SU-DHL-6 (cell line): ENCODE measurements at regions not wholly inside any gene's neighbourhood (a gene's known extent, or its start where the extent isn't known, plus 50 kb on each side); places are given as distances from the start of the nearest gene placed in this dataset.

Source experiments
- H2AFZ ChIP-seq: fragments of 200-600 bp; sonication (generic); 2 replicates; pipeline ENCODE4 v1.6.1; 2014; ENCODE audit warnings: low read depth, mild to moderate bottlenecking, moderate library complexity, mixed read lengths, antibody characterized with exemption, low read length; ENCODE audit not compliant: severe bottlenecking
- H3F3A ChIP-seq: fragments of 200-600 bp; shearing (Covaris generic); 2 replicates; pipeline ENCODE4 v1.6.0; 2016; ENCODE audit warnings: antibody characterized with exemption, mild to moderate bottlenecking; ENCODE audit not compliant: insufficient read depth
- H3K27ac ChIP-seq: fragments of 200-600 bp; sonication (generic); 2 replicates; pipeline ENCODE4 v1.5.1; 2016; ENCODE audit warnings: low read depth, mild to moderate bottlenecking, low read length, moderate library complexity, mixed read lengths
- H3K27me3 ChIP-seq: fragments of 200-600 bp; sonication (generic), shearing (Covaris generic); 2 replicates; pipeline ENCODE4 v1.6.0; 2014; ENCODE audit warnings: mild to moderate bottlenecking, low read length
- H3K36me3 ChIP-seq: fragments of 200-600 bp; sonication (generic); 2 replicates; pipeline ENCODE4 v1.6.1; 2014; ENCODE audit warnings: mild to moderate bottlenecking, low read length, mixed read lengths
- H3K4me2 ChIP-seq: fragments of 300-600, 200-600 bp; shearing (Covaris generic), sonication (generic); 2 replicates; pipeline ENCODE4 v1.6.0; 2014; ENCODE audit warnings: low read length, low read depth, mild to moderate bottlenecking; ENCODE audit not compliant: poor library complexity, severe bottlenecking
- H3K4me3 ChIP-seq: fragments of 200-600 bp; sonication (generic); 2 replicates; pipeline ENCODE4 v1.5.1; 2014; ENCODE audit warnings: antibody characterized with exemption, low read length, mild to moderate bottlenecking, mixed read lengths; ENCODE audit not compliant: insufficient read depth, poor library complexity, severe bottlenecking
- H3K79me2 ChIP-seq: fragments of 200-600 bp; sonication (generic); 2 replicates; pipeline ENCODE4 v1.6.1; 2014; ENCODE audit warnings: mild to moderate bottlenecking, low read length, moderate library complexity; ENCODE audit not compliant: insufficient read depth
- H3K9ac ChIP-seq: fragments of 200-600 bp; sonication (generic); 2 replicates; pipeline ENCODE4 v1.7.0; 2014; ENCODE audit warnings: mild to moderate bottlenecking, low read length
- H3K9me2 ChIP-seq: fragments of 200-600 bp; sonication (generic); replicated peaks from 2 replicates; pipeline ENCODE4 v1.6.1; 2014; ENCODE audit warnings: low read length; ENCODE audit not compliant: insufficient read depth
- H3K9me3 ChIP-seq: fragments of 200-600 bp; sonication (generic); 2 replicates; pipeline ENCODE4 v1.6.1; 2014; ENCODE audit warnings: low read length, mixed read lengths; ENCODE audit not compliant: insufficient read depth
- H4K20me1 ChIP-seq: fragments of 200-600 bp; sonication (generic); 2 replicates; pipeline ENCODE4 v1.6.1; 2014; ENCODE audit warnings: low read depth, mild to moderate bottlenecking, antibody characterized with exemption, low read length, moderate library complexity, mixed read lengths
- EZH2phosphoT487 ChIP-seq: fragments of 200-600 bp; sonication (generic), shearing (Covaris generic); conservative IDR thresholded peaks from 2 replicates; pipeline ENCODE4 v1.6.1; 2018; ENCODE audit warnings: mild to moderate bottlenecking, antibody characterized with exemption, low read length, moderate library complexity, mixed read lengths
- TF ChIP-seq, protein P1 (sequence below): fragments of 200-600 bp; sonication (generic); IDR thresholded peaks from one replicate; pipeline ENCODE4 v1.5.1; 2017; ENCODE audit warnings: antibody characterized with exemption, mild to moderate bottlenecking, low read length, moderate library complexity; ENCODE audit not compliant: insufficient read depth, poor library complexity, severe bottlenecking

DNA sequence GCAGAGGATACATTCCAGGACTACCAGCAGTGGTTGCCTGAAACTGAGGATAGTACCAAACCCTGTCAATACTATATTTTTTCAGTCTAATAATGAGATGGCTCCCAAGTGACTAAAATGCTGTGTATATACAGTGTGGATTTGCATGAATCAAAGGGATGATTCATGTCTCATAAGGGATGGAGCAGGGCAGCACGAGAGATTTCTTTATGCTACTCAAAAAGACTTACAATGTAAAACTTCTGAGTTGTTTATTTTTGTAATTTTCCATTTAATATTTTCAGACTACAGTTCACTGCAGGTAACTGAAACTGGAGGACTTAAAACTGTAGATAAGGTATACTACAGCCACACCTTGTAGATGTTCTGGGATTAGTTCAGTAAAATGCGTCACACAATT lies 674.7 kb upstream of the SALL1 start:
- H4K20me1 ChIP-seq: no peaks in the 10 kb centered on the region
- no peak overlapping the region for H3K9ac ChIP-seq
- no peaks in the 10 kb centered on the region for H3K79me2 ChIP-seq
- H3F3A ChIP-seq: no peaks in the 10 kb centered on the region
- H3K9me2 ChIP-seq: no peaks in the 10 kb centered on the region
- no peak overlapping the region for H3K4me3 ChIP-seq
- no peaks in the 10 kb centered on the region for H3K36me3 ChIP-seq
- H3K27me3 ChIP-seq: no peaks in the 10 kb centered on the region
- no peaks in the 10 kb centered on the region for H3K9me3 ChIP-seq
- H2AFZ ChIP-seq: no peak overlapping the region
- no peak for TF ChIP-seq EZH2phosphoT487
- TF ChIP-seq, protein P1, sequence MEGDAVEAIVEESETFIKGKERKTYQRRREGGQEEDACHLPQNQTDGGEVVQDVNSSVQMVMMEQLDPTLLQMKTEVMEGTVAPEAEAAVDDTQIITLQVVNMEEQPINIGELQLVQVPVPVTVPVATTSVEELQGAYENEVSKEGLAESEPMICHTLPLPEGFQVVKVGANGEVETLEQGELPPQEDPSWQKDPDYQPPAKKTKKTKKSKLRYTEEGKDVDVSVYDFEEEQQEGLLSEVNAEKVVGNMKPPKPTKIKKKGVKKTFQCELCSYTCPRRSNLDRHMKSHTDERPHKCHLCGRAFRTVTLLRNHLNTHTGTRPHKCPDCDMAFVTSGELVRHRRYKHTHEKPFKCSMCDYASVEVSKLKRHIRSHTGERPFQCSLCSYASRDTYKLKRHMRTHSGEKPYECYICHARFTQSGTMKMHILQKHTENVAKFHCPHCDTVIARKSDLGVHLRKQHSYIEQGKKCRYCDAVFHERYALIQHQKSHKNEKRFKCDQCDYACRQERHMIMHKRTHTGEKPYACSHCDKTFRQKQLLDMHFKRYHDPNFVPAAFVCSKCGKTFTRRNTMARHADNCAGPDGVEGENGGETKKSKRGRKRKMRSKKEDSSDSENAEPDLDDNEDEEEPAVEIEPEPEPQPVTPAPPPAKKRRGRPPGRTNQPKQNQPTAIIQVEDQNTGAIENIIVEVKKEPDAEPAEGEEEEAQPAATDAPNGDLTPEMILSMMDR: no peak
- H3K4me2 ChIP-seq: no peak overlapping the region
- H3K27ac ChIP-seq: no peak overlapping the region

DNA sequence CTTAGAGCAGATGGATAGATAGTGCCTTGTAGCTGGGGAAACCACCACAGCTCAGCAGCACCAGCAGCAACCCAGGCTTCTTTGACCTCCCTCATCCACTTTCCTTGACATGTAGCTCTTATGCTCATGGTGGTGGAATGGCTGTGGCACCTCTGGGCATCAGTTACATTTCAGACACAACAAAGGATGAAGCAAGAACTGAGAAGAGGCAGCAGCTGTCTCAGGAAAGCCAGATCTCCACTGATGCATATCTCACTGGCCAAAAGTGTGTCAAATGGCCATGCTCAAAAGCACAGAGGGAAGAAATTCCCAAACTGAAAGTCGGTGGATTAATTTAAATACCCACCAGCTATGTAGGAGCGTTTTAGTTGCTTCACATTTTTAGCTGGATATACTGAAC lies 671.4 kb upstream of the SALL1 start:
- Histone ChIP-seq H3K9me2 (no peaks in the 10 kb centered on the region), H3K36me3 (no peaks in the 10 kb centered on the region), H3K27ac (no peak overlapping the region), H3K4me2 (no peak overlapping the region), H3F3A (no peaks in the 10 kb centered on the region), H3K9me3 (no peaks in the 10 kb centered on the region), H3K79me2 (no peaks in the 10 kb centered on the region), H3K27me3 (no peaks in the 10 kb centered on the region), H4K20me1 (no peaks in the 10 kb centered on the region), H2AFZ (no peak overlapping the region), H3K9ac (no peak overlapping the region), H3K4me3 (no peak overlapping the region)
- TF ChIP-seq, protein P1: no peak
- no peak for TF ChIP-seq EZH2phosphoT487

DNA sequence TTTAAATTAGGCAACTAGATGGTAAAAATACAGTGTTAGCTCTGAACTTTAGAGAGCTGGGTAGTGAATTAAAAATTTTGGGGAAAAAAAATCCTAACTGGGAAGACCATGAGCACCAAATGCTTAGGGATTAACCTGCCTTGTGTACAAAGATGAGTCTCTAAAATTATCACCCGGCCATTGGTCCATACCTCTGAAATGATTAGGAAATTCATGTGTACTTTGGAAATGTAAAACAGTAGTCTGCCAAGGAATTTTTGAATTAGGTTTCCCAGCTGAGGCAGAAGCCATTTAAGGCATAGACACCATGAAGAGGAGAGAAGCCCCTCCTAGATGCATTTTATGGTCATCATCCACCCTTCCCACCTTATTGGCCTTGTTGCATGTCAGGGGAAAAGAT lies 670.5 kb upstream of the SALL1 start:
- Histone ChIP-seq H2AFZ (no peak overlapping the region), H3K4me2 (no peak overlapping the region)

More for the DNA sequence above, 670.5 kb upstream of the SALL1 start:
- Histone ChIP-seq H3K9me3 (no peaks in the 10 kb centered on the region), H3K27ac (no peak overlapping the region), H3K9ac (no peak overlapping the region), H3F3A (no peaks in the 10 kb centered on the region), H3K27me3 (no peaks in the 10 kb centered on the region), H3K79me2 (no peaks in the 10 kb centered on the region), H4K20me1 (no peaks in the 10 kb centered on the region), H3K4me3 (no peak overlapping the region), H3K36me3 (no peaks in the 10 kb centered on the region), H3K9me2 (no peaks in the 10 kb centered on the region)
- no peak for TF ChIP-seq EZH2phosphoT487
- TF ChIP-seq, protein P1: no peak
